GM23338 (cell line): ENCODE measurements at regions not wholly inside any gene's neighbourhood (a gene's known extent, or its start where the extent isn't known, plus 50 kb on each side); places are given as distances from the start of the nearest gene placed in this dataset.
"Not testable (repeated sequence)": the region's sequence is repeated elsewhere in the genome, so short reads cannot be mapped to it uniquely, and the experiment has no call there.

ENCODE experiments used
- ATAC-seq: fragments of 200-7000 bp; cut with Tn5 transposase; 3 replicates; pipeline ENCODE4 v1.9.1; 2020
- DNase-seq: peaks from one replicate; pipeline ENCODE4 v3.0.0-alpha.2; 2015; ENCODE audit warnings: low spot score
- H2AFZ ChIP-seq: fragments of 200-600 bp; sonication (generic); 2 replicates; pipeline ENCODE4 v1.8.0; 2016; ENCODE audit warnings: antibody characterized with exemption, mild to moderate bottlenecking, moderate library complexity
- H3F3A ChIP-seq: fragments of 200-600 bp; sonication (generic); replicated peaks from 2 replicates; pipeline ENCODE4 v1.8.0; 2017; ENCODE audit warnings: antibody characterized with exemption, mixed run types, low read depth
- H3K27ac ChIP-seq: fragments of 200-600 bp; sonication (generic); 2 replicates; pipeline ENCODE4 v1.6.1; 2016; ENCODE audit warnings: low read depth
- H3K27me3 ChIP-seq: fragments of 200-600 bp; sonication (generic); 2 replicates; pipeline ENCODE4 v1.8.0; 2016; ENCODE audit warnings: mild to moderate bottlenecking, mixed run types, moderate library complexity; ENCODE audit not compliant: insufficient read depth
- H3K36me3 ChIP-seq: fragments of 200-600 bp; sonication (generic); 2 replicates; pipeline ENCODE4 v1.8.0; 2016; ENCODE audit warnings: mild to moderate bottlenecking; ENCODE audit not compliant: insufficient read depth
- H3K4me1 ChIP-seq: fragments of 200-600 bp; sonication (generic); 2 replicates; pipeline ENCODE4 v1.8.0; 2016; ENCODE audit warnings: mild to moderate bottlenecking, moderate library complexity; ENCODE audit not compliant: insufficient read depth
- H3K4me2 ChIP-seq: fragments of 200-600 bp; sonication (generic); 2 replicates; pipeline ENCODE4 v1.7.1; 2017; ENCODE audit warnings: mixed run types
- H3K4me3 ChIP-seq: fragments of 200-600 bp; sonication (generic); 2 replicates; pipeline ENCODE4 v1.6.1; 2016; ENCODE audit warnings: mixed run types
- H3K79me2 ChIP-seq: fragments of 200-600 bp; sonication (generic); replicated peaks from 2 replicates; pipeline ENCODE4 v1.8.0; 2017; ENCODE audit warnings: mild to moderate bottlenecking; ENCODE audit not compliant: insufficient read depth
- H3K9me2 ChIP-seq: fragments of 200-600 bp; sonication (generic); 2 replicates; pipeline ENCODE4 v1.8.0; 2017; ENCODE audit not compliant: insufficient read depth
- H4K20me1 ChIP-seq: fragments of 200-600 bp; sonication (generic); replicated peaks from 2 replicates; pipeline ENCODE4 v1.8.0; 2017; ENCODE audit warnings: mild to moderate bottlenecking; ENCODE audit not compliant: insufficient read depth
- H3K27ac Mint-ChIP-seq: 2 replicates; pipeline ENCODE4 v1.8.0; 2020; ENCODE audit warnings: inconsistent platforms, mild to moderate bottlenecking, moderate library complexity, mixed read lengths
- H3K27me3 Mint-ChIP-seq: 3 replicates; pipeline ENCODE4 v1.8.0; 2022; ENCODE audit warnings: low read depth, mild to moderate bottlenecking, moderate library complexity, mixed read lengths, inconsistent platforms; ENCODE audit not compliant: insufficient read depth, poor library complexity
- H3K36me3 Mint-ChIP-seq: 3 replicates; pipeline ENCODE4 v1.8.0; 2021; ENCODE audit warnings: low read depth, mild to moderate bottlenecking, inconsistent platforms, moderate library complexity, mixed read lengths
- H3K4me1 Mint-ChIP-seq: 3 replicates; pipeline ENCODE4 v1.8.0; 2020; ENCODE audit warnings: mild to moderate bottlenecking, inconsistent platforms, mixed read lengths
- H3K4me3 Mint-ChIP-seq: 3 replicates; pipeline ENCODE4 v1.8.0; 2021; ENCODE audit warnings: moderate library complexity, mild to moderate bottlenecking, inconsistent platforms, mixed read lengths
- H3K9me3 Mint-ChIP-seq: 3 replicates; pipeline ENCODE4 v1.8.0; 2020; ENCODE audit warnings: moderate library complexity, mild to moderate bottlenecking, inconsistent platforms, mixed read lengths
- CREB1 ChIP-seq: fragments of 250-450 bp; sonication (Bioruptor Pico); IDR thresholded peaks from 2 replicates; pipeline ENCODE4 v1.5.0; 2020; ENCODE audit warnings: low read depth, mild to moderate bottlenecking, moderate library complexity
- EZH2 ChIP-seq: fragments of 200-600 bp; sonication (generic); IDR thresholded peaks from one replicate; pipeline ENCODE4 v1.8.0; 2017; ENCODE audit warnings: antibody characterized with exemption, mild to moderate bottlenecking, low read depth; ENCODE audit not compliant: unreplicated experiment
- NANOG ChIP-seq: IDR thresholded peaks from 2 replicates; pipeline ENCODE4 v1.6.1; 2016; ENCODE audit warnings: antibody characterized with exemption, borderline replicate concordance
- POLR2AphosphoS5 ChIP-seq: IDR thresholded peaks from 2 replicates; pipeline ENCODE4 v1.6.1; 2016; ENCODE audit warnings: antibody characterized with exemption, low read depth
- STAT1 ChIP-seq: IDR thresholded peaks from one replicate; pipeline ENCODE4 v1.6.1; 2016; ENCODE audit warnings: antibody characterized with exemption; ENCODE audit not compliant: unreplicated experiment
- ZNF331 ChIP-seq: fragments of 250-450 bp; sonication (Bioruptor Pico); IDR thresholded peaks from 2 replicates; pipeline ENCODE4 v1.5.0; 2020; ENCODE audit warnings: low read depth, mild to moderate bottlenecking, moderate library complexity
- TF ChIP-seq, protein P1 (sequence below), 2 experiments: fragments of 200-600 bp in 1 of 2; sonication (generic) in 1 of 2; conservative IDR thresholded peaks; 2 replicates each; pipeline versions ENCODE4 v1.5.1 to v1.6.1; 2016 to 2017; ENCODE audit warnings: antibody characterized with exemption in 2 of 2, low read depth in 2 of 2, mild to moderate bottlenecking in 2 of 2, moderate library complexity in 1 of 2
- TF ChIP-seq, protein P2 (sequence below): fragments of 250-450 bp; sonication (Bioruptor Pico); IDR thresholded peaks from 2 replicates; pipeline ENCODE4 v1.5.0; 2020; ENCODE audit warnings: mild to moderate bottlenecking, moderate library complexity

DNA sequence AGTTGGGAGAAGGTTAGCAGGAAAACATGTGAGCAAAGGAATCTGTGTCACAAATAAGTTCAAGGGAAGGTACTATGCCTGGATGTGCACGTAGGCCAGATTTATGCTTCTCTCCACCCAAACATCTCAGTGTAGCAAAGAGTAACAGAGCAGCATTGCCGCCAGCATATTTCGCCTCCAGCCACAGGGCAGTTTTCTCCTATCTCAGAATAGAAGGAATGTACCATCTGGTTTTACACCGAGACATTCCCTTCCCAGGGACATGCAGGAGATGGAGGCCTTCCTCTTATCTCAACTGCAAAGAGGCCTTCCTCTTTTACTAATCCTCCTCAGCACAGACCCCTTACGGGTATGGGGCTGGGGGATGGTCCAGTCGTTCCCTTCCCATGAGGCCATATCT, 155.4 kb downstream of the PABPC4L start:
- not testable (repeated sequence) for H3K27me3 Mint-ChIP-seq, H4K20me1 ChIP-seq, H3K27ac ChIP-seq, H3K36me3 ChIP-seq, H3K4me3 ChIP-seq, H3F3A ChIP-seq, H3K27me3 ChIP-seq, H3K4me2 ChIP-seq, H3K36me3 Mint-ChIP-seq, H3K4me1 ChIP-seq, H3K4me1 Mint-ChIP-seq, H2AFZ ChIP-seq, ATAC-seq, H3K27ac Mint-ChIP-seq, H3K9me2 ChIP-seq, H3K79me2 ChIP-seq, H3K9me3 Mint-ChIP-seq, DNase-seq, H3K4me3 Mint-ChIP-seq

DNA sequence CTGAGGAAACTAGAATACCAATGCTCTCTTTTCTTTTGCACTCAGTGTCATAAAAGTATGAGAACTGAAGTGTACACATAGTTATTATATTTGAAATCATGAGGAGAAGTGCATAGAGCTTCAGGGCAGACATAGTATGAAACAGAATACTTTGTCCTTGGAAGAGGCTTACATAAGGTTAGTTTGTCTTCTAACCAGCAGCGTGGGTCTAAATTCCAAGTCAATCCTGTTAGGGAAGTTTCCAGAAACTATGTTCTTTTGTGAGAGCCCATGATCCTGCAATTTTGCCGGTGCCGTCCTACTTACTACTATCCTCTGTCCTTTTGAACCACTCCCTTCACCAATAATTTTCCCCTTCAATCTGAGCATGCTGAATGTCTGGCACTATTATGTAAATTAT, 156.2 kb downstream of the PABPC4L start:
- H3K9me2 ChIP-seq: no peaks in the 10 kb centered on the region
- no peak overlapping the region for H3K4me2 ChIP-seq
- DNase-seq (no peak), ATAC-seq (no peak)
- Mint-ChIP-seq H3K27ac (no peak overlapping the region), H3K4me3 (no peak overlapping the region), H3K27me3 (no peaks in the 10 kb centered on the region), H3K36me3 (no peaks in the 10 kb centered on the region), H3K9me3 (peaks cover 5% of the 10 kb centered on the region; the same call in 1 of the 3 replicates), H3K4me1 (no peaks in the 10 kb centered on the region)
- no peak overlapping the region for H3K4me3 ChIP-seq
- H4K20me1 ChIP-seq: no peaks in the 10 kb centered on the region
- no peak overlapping the region for H3K27ac ChIP-seq
- no peaks in the 10 kb centered on the region for H3F3A ChIP-seq
- H2AFZ ChIP-seq: no peak overlapping the region
- H3K27me3 ChIP-seq: no peaks in the 10 kb centered on the region
- no peak for TF ChIP-seq POLR2AphosphoS5
- no peak for TF ChIP-seq ZNF331
- no peak for TF ChIP-seq STAT1
- TF ChIP-seq EZH2: no peak
- no peak for TF ChIP-seq CREB1 (CRISPR knock-in tag)
- TF ChIP-seq, protein P1, sequence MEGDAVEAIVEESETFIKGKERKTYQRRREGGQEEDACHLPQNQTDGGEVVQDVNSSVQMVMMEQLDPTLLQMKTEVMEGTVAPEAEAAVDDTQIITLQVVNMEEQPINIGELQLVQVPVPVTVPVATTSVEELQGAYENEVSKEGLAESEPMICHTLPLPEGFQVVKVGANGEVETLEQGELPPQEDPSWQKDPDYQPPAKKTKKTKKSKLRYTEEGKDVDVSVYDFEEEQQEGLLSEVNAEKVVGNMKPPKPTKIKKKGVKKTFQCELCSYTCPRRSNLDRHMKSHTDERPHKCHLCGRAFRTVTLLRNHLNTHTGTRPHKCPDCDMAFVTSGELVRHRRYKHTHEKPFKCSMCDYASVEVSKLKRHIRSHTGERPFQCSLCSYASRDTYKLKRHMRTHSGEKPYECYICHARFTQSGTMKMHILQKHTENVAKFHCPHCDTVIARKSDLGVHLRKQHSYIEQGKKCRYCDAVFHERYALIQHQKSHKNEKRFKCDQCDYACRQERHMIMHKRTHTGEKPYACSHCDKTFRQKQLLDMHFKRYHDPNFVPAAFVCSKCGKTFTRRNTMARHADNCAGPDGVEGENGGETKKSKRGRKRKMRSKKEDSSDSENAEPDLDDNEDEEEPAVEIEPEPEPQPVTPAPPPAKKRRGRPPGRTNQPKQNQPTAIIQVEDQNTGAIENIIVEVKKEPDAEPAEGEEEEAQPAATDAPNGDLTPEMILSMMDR (conservative IDR thresholded peaks at IDR 0.05; ENCODE audit: low read depth in 2 of 2): no peak
- TF ChIP-seq, protein P2, sequence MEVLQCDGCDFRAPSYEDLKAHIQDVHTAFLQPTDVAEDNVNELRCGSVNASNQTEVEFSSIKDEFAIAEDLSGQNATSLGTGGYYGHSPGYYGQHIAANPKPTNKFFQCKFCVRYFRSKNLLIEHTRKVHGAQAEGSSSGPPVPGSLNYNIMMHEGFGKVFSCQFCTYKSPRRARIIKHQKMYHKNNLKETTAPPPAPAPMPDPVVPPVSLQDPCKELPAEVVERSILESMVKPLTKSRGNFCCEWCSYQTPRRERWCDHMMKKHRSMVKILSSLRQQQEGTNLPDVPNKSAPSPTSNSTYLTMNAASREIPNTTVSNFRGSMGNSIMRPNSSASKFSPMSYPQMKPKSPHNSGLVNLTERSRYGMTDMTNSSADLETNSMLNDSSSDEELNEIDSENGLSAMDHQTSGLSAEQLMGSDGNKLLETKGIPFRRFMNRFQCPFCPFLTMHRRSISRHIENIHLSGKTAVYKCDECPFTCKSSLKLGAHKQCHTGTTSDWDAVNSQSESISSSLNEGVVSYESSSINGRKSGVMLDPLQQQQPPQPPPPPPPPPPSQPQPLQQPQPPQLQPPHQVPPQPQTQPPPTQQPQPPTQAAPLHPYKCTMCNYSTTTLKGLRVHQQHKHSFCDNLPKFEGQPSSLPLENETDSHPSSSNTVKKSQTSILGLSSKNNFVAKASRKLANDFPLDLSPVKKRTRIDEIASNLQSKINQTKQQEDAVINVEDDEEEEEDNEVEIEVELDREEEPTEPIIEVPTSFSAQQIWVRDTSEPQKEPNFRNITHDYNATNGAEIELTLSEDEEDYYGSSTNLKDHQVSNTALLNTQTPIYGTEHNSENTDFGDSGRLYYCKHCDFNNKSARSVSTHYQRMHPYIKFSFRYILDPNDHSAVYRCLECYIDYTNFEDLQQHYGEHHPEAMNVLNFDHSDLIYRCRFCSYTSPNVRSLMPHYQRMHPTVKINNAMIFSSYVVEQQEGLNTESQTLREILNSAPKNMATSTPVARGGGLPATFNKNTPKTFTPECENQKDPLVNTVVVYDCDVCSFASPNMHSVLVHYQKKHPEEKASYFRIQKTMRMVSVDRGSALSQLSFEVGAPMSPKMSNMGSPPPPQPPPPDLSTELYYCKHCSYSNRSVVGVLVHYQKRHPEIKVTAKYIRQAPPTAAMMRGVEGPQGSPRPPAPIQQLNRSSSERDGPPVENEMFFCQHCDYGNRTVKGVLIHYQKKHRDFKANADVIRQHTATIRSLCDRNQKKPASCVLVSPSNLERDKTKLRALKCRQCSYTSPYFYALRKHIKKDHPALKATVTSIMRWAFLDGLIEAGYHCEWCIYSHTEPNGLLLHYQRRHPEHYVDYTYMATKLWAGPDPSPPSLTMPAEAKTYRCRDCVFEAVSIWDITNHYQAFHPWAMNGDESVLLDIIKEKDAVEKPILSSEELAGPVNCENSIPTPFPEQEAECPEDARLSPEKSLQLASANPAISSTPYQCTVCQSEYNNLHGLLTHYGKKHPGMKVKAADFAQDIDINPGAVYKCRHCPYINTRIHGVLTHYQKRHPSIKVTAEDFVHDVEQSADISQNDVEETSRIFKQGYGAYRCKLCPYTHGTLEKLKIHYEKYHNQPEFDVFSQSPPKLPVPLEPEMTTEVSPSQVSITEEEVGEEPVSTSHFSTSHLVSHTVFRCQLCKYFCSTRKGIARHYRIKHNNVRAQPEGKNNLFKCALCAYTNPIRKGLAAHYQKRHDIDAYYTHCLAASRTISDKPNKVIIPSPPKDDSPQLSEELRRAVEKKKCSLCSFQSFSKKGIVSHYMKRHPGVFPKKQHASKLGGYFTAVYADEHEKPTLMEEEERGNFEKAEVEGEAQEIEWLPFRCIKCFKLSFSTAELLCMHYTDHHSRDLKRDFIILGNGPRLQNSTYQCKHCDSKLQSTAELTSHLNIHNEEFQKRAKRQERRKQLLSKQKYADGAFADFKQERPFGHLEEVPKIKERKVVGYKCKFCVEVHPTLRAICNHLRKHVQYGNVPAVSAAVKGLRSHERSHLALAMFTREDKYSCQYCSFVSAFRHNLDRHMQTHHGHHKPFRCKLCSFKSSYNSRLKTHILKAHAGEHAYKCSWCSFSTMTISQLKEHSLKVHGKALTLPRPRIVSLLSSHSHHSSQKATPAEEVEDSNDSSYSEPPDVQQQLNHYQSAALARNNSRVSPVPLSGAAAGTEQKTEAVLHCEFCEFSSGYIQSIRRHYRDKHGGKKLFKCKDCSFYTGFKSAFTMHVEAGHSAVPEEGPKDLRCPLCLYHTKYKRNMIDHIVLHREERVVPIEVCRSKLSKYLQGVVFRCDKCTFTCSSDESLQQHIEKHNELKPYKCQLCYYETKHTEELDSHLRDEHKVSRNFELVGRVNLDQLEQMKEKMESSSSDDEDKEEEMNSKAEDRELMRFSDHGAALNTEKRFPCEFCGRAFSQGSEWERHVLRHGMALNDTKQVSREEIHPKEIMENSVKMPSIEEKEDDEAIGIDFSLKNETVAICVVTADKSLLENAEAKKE: no peak
- no peak for TF ChIP-seq NANOG
- no peaks in the 10 kb centered on the region; the same call in 1 of the 2 replicates for H3K36me3 ChIP-seq
- no peaks in the 10 kb centered on the region for H3K79me2 ChIP-seq
- no peaks in the 10 kb centered on the region for H3K4me1 ChIP-seq
